Endodermal cell (in vitro differentiated cells): ENCODE measurements at regions not wholly inside any gene's neighbourhood (a gene's known extent, or its start where the extent isn't known, plus 50 kb on each side); places are given as distances from the start of the nearest gene placed in this dataset.

Experiments used
- DNase-seq: peaks from one replicate; pipeline ENCODE4 v3.0.0-alpha.2; 2017
- H3K27ac ChIP-seq: 2 replicates; pipeline ENCODE4 v1.5.1; 2013; ENCODE audit warnings: mild to moderate bottlenecking, low read depth, low read length, moderate library complexity
- H3K27me3 ChIP-seq: 2 replicates; pipeline ENCODE4 v1.6.1; 2013; ENCODE audit warnings: mild to moderate bottlenecking, low read length, moderate library complexity; ENCODE audit not compliant: insufficient read depth, control insufficient read depth, poor library complexity, severe bottlenecking
- H3K36me3 ChIP-seq: 2 replicates; pipeline ENCODE4 v1.7.0; 2013; ENCODE audit warnings: mild to moderate bottlenecking, low read length, moderate library complexity; ENCODE audit not compliant: control insufficient read depth, insufficient read depth
- H3K4me1 ChIP-seq: one replicate; pipeline ENCODE4 v1.7.0; 2013; ENCODE audit warnings: low read length; ENCODE audit not compliant: control insufficient read depth, insufficient read depth
- H3K4me3 ChIP-seq: 2 replicates; pipeline ENCODE4 v1.5.1; 2013; ENCODE audit warnings: mild to moderate bottlenecking, low read length, moderate library complexity
- H3K9ac ChIP-seq: 2 replicates; pipeline ENCODE4 v1.6.1; 2013; ENCODE audit warnings: mild to moderate bottlenecking, low read length, moderate library complexity; ENCODE audit not compliant: poor library complexity, severe bottlenecking; ENCODE audit errors: extremely low read depth
- H3K9me3 ChIP-seq: 2 replicates; pipeline ENCODE4 v1.6.1; 2013; ENCODE audit warnings: mild to moderate bottlenecking, low read length, moderate library complexity; ENCODE audit not compliant: control insufficient read depth
- H3K27ac Mint-ChIP-seq: 2 replicates; pipeline ENCODE4 v1.8.0; 2020; ENCODE audit warnings: mixed read lengths
- H3K27me3 Mint-ChIP-seq: 2 replicates; pipeline ENCODE4 v1.8.0; 2021; ENCODE audit warnings: mild to moderate bottlenecking, mixed read lengths; ENCODE audit not compliant: insufficient read depth
- H3K36me3 Mint-ChIP-seq: 2 replicates; pipeline ENCODE4 v1.8.0; 2020; ENCODE audit warnings: low read depth, mixed read lengths
- H3K4me1 Mint-ChIP-seq: 2 replicates; pipeline ENCODE4 v1.8.0; 2020; ENCODE audit warnings: mixed read lengths
- H3K4me3 Mint-ChIP-seq: 2 replicates; pipeline ENCODE4 v1.8.0; 2020; ENCODE audit warnings: mild to moderate bottlenecking, moderate library complexity, mixed read lengths
- H3K9me3 Mint-ChIP-seq: 2 replicates; pipeline ENCODE4 v1.8.0; 2020; ENCODE audit warnings: mild to moderate bottlenecking, mixed read lengths
- WGBS, 2 experiments: methylation state at CpG; one replicate each; pipeline versions ENCODE4 v1.1.5 to v1.1.7; 2013; ENCODE audit warnings: missing lambda C conversion rate in 2 of 2, mixed read lengths in 1 of 2; ENCODE audit not compliant: insufficient coverage in 1 of 2, insufficient read length in 1 of 2; 5-methylcytosine and 5-hydroxymethylcytosine counted together
- TF ChIP-seq, protein P1 (sequence below): fragments of 200-600 bp; sonication (generic); conservative IDR thresholded peaks from 2 replicates; pipeline ENCODE4 v1.5.0; 2021; ENCODE audit warnings: antibody characterized with exemption, mild to moderate bottlenecking

DNA sequence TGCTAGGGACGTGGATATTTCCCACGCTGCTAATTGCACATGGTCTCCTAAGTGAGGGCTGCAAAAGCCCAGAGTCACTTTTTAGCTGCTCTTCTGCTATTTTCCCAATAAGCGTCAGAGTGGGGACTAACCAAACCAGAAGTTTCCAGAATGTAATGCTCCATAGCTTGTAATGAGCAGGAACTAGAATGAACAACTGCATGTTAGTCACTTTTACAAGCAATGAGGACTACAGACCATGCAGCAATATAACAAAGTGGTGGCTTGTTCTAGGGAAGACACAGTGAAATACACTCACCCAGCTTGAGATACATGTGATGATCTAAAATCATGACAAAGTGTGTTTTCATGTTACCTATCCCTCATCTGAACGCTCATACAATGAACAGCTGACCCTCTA lies 314.1 kb upstream of the SGK1 start:
- Mint-ChIP-seq H3K27me3 (no peaks in the 10 kb centered on the region), H3K9me3 (no peaks in the 10 kb centered on the region), H3K4me3 (no peak overlapping the region), H3K36me3 (no peaks in the 10 kb centered on the region), H3K4me1 (no peaks in the 10 kb centered on the region), H3K27ac (no peak overlapping the region)
- Histone ChIP-seq H3K27ac (no peak overlapping the region), H3K36me3 (no peaks in the 10 kb centered on the region), H3K9ac (no peak overlapping the region), H3K4me3 (no peak overlapping the region), H3K9me3 (no peaks in the 10 kb centered on the region), H3K4me1 (no peaks in the 10 kb centered on the region), H3K27me3 (no peaks in the 10 kb centered on the region)
- WGBS, 2 experiments = 92 to 97% methylated on average over 4 of the region's 4 CpGs
- no peak for DNase-seq
- TF ChIP-seq, protein P1, sequence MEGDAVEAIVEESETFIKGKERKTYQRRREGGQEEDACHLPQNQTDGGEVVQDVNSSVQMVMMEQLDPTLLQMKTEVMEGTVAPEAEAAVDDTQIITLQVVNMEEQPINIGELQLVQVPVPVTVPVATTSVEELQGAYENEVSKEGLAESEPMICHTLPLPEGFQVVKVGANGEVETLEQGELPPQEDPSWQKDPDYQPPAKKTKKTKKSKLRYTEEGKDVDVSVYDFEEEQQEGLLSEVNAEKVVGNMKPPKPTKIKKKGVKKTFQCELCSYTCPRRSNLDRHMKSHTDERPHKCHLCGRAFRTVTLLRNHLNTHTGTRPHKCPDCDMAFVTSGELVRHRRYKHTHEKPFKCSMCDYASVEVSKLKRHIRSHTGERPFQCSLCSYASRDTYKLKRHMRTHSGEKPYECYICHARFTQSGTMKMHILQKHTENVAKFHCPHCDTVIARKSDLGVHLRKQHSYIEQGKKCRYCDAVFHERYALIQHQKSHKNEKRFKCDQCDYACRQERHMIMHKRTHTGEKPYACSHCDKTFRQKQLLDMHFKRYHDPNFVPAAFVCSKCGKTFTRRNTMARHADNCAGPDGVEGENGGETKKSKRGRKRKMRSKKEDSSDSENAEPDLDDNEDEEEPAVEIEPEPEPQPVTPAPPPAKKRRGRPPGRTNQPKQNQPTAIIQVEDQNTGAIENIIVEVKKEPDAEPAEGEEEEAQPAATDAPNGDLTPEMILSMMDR = no peak

DNA sequence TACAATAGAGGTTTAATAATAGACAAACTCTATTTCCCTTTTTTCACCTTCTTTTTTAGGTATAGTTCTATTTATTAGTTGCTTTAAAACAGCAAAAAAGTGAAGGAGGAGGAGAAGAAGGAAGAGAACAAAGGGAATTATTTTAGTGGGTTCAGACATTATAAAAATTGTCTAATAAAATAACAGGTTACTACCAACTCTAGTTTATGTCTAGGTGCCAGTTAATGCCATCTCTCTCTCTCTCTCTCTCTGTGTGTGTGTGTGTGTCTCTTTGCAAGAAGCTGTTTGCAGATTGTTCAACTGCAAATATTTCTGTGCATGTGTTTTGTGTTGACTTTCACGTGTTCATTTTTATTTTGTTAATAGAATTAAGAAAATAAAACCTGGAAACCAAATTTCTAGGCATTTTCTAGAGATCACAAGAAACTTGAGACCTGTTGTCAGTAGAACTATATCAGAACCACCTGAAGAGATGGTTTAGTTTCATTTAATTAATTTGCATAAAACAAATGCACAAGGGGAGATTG lies 313.5 kb upstream of the SGK1 start:
- Histone ChIP-seq H3K9ac (no peak overlapping the region), H3K4me1 (no peaks in the 10 kb centered on the region), H3K27me3 (no peaks in the 10 kb centered on the region), H3K36me3 (no peaks in the 10 kb centered on the region), H3K9me3 (no peaks in the 10 kb centered on the region), H3K27ac (no peak overlapping the region), H3K4me3 (no peak overlapping the region)
- no peak overlapping the region for H3K27ac Mint-ChIP-seq
- WGBS, 2 experiments = 88% methylated on average over 1 of the region's 1 CpG; no CpG with 5 or more reads in 1 of the 2 experiments
- H3K27me3 Mint-ChIP-seq = no peaks in the 10 kb centered on the region
- no peaks in the 10 kb centered on the region for H3K9me3 Mint-ChIP-seq
- H3K36me3 Mint-ChIP-seq = no peaks in the 10 kb centered on the region
- no peak for DNase-seq
- H3K4me3 Mint-ChIP-seq = no peak overlapping the region
- H3K4me1 Mint-ChIP-seq = no peaks in the 10 kb centered on the region
- TF ChIP-seq, protein P1 = no peak

DNA sequence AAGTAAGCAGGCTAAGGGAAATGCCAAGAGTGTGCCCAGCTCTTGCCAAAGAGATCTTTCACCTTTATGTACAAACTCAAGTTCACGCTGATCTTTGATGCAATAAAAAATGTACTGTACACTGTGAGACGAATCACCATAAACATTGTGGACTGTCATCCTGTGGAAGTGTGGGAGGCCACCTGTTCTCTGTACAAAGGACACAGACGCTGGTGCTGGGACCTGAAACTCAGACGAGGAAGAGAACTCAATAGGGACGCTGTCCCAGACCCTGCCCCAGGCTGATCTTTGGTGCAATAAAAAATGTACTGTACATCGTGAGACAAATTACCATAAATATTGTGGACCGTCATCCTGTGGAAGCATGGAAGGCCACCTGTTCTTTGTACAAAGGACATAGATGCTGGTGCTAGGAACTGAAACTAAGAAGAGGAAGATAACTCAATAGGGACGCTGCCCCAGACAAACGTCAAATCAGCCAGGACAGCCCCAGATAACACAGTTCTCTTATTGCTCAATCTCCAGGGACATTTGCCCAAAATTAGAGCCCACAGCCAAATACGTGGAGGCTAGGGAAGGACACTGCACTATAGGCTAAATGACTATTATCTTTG lies 312.7 kb upstream of the SGK1 start:
- Mint-ChIP-seq H3K4me3 (no peak overlapping the region), H3K27ac (no peak overlapping the region), H3K27me3 (no peaks in the 10 kb centered on the region), H3K9me3 (no peaks in the 10 kb centered on the region), H3K36me3 (no peaks in the 10 kb centered on the region), H3K4me1 (no peaks in the 10 kb centered on the region)
- H3K4me3 ChIP-seq = no peak overlapping the region
- no peak overlapping the region for H3K27ac ChIP-seq
- H3K9me3 ChIP-seq = no peaks in the 10 kb centered on the region
- H3K36me3 ChIP-seq = no peaks in the 10 kb centered on the region
- no peaks in the 10 kb centered on the region for H3K27me3 ChIP-seq
- no peaks in the 10 kb centered on the region for H3K4me1 ChIP-seq
- no peak for DNase-seq
- WGBS, 2 experiments = 93 to 95% methylated on average over 8 to 10 of the region's 10 CpGs
- TF ChIP-seq, protein P1 = no peak
- H3K9ac ChIP-seq = no peak overlapping the region
